ENCODE measurements at regions not wholly inside any gene's neighbourhood (a gene's known extent, or its start where the extent isn't known, plus 50 kb on each side); places are given as distances from the start of the nearest gene placed in this dataset.
"Not testable (repeated sequence)": the region's sequence is repeated elsewhere in the genome, so short reads cannot be mapped to it uniquely, and the experiment has no call there.

GRCh38 chr20:39716796-39717341, 754.7 kb downstream of the DHX35 start:
- intact Hi-C loops (cut with DNase I), result no loop called here
- DNase-seq, result no peak
- no peak overlapping the region for H3K27ac ChIP-seq (ENCODE audit: low read depth in 1 of 2, low read length in 2 of 2)
- no peaks in the 10 kb centered on the region for H3K9me3 ChIP-seq (ENCODE audit: control insufficient read depth, low read length)
- no peak overlapping the region for H3K4me3 ChIP-seq (ENCODE audit: low read length in 2 of 2)
- peaks cover 0 to 1% of the 10 kb centered on the region in 2 donors for H3K4me1 ChIP-seq (ENCODE audit: control insufficient read depth in 1 of 2, insufficient read depth in 2 of 2, low read length in 2 of 2)
- H3K27me3 ChIP-seq (ENCODE audit: control insufficient read depth in 1 of 2, insufficient read depth in 2 of 2, low read length in 1 of 2), result no peaks in the 10 kb centered on the region
- no peaks in the 10 kb centered on the region for H3K36me3 ChIP-seq (ENCODE audit: control insufficient read depth in 1 of 2, insufficient read depth in 2 of 2, low read length in 1 of 2)
- WGBS, 2 donors, result 58 to 65% methylated on average over 1 of the region's 1 CpG
- ATAC-seq (ENCODE audit: low FRiP score), result no peak

- Histone ChIP-seq H3K36me3 (ENCODE audit: control insufficient read depth in 1 of 2, insufficient read depth in 2 of 2, low read length in 1 of 2) (no peaks in the 10 kb centered on the region), H3K9me3 (ENCODE audit: control insufficient read depth, low read length) (no peaks in the 10 kb centered on the region), H3K4me1 (ENCODE audit: control insufficient read depth in 1 of 2, insufficient read depth in 2 of 2, low read length in 2 of 2) (peaks cover 0 to 1% of the 10 kb centered on the region in 2 donors), H3K4me3 (ENCODE audit: low read length in 2 of 2) (no peak overlapping the region), H3K27me3 (ENCODE audit: control insufficient read depth in 1 of 2, insufficient read depth in 2 of 2, low read length in 1 of 2) (no peaks in the 10 kb centered on the region), H3K27ac (ENCODE audit: low read depth in 1 of 2, low read length in 2 of 2) (no peak overlapping the region)
- WGBS, 2 donors, result 78 to 81% methylated on average over 4 of the region's 4 CpGs
- intact Hi-C loops (cut with DNase I), result no loop called here
- ATAC-seq (ENCODE audit: low FRiP score), result no peak
- no peak for DNase-seq
These were observed 751.1 kb downstream of the DHX35 start for GRCh38 chr20:39713076-39713840.

- DNase-seq, result no peak
- Histone ChIP-seq H3K4me3 (ENCODE audit: low read length in 2 of 2) (no peak overlapping the region), H3K27ac (ENCODE audit: low read depth in 1 of 2, low read length in 2 of 2) (no peak overlapping the region), H3K27me3 (ENCODE audit: control insufficient read depth in 1 of 2, insufficient read depth in 2 of 2, low read length in 1 of 2) (peaks cover 0 to 2% of the 10 kb centered on the region in 2 donors), H3K9me3 (ENCODE audit: control insufficient read depth, low read length) (no peaks in the 10 kb centered on the region), H3K36me3 (ENCODE audit: control insufficient read depth in 1 of 2, insufficient read depth in 2 of 2, low read length in 1 of 2) (no peaks in the 10 kb centered on the region), H3K4me1 (ENCODE audit: control insufficient read depth in 1 of 2, insufficient read depth in 2 of 2, low read length in 2 of 2) (no peaks in the 10 kb centered on the region)
- ATAC-seq (ENCODE audit: low FRiP score), result no peak
- WGBS, 2 donors, result 57 to 60% methylated on average over 3 of the region's 3 CpGs
- intact Hi-C loops (cut with DNase I), result no loop called here
These were observed 744.1 kb downstream of the DHX35 start for GRCh38 chr20:39706184-39706663.

GRCh38 chr20:39705032-39705431, 742.9 kb downstream of the DHX35 start:
- Histone ChIP-seq H3K27ac (ENCODE audit: low read depth in 1 of 2, low read length in 2 of 2) (no peak overlapping the region), H3K36me3 (ENCODE audit: control insufficient read depth in 1 of 2, insufficient read depth in 2 of 2, low read length in 1 of 2) (no peaks in the 10 kb centered on the region), H3K4me3 (ENCODE audit: low read length in 2 of 2) (no peak overlapping the region), H3K4me1 (ENCODE audit: control insufficient read depth in 1 of 2, insufficient read depth in 2 of 2, low read length in 2 of 2) (no peaks in the 10 kb centered on the region), H3K9me3 (ENCODE audit: control insufficient read depth, low read length) (no peaks in the 10 kb centered on the region), H3K27me3 (ENCODE audit: control insufficient read depth in 1 of 2, insufficient read depth in 2 of 2, low read length in 1 of 2) (peaks cover 0 to 2% of the 10 kb centered on the region in 2 donors)
- DNase-seq (no peak), ATAC-seq (ENCODE audit: low FRiP score) (no peak)
- 20 to 28% methylated on average over 3 of the region's 3 CpGs for WGBS, 2 donors
- intact Hi-C loops (cut with DNase I), result no loop called here

GRCh38 chr20:39703357-39703756, 741.2 kb downstream of the DHX35 start:
- 90 to 93% methylated on average over 3 of the region's 3 CpGs for WGBS, 2 donors
- H3K4me1 ChIP-seq (ENCODE audit: control insufficient read depth in 1 of 2, insufficient read depth in 2 of 2, low read length in 2 of 2); ATAC-seq (ENCODE audit: low FRiP score); H3K4me3 ChIP-seq (ENCODE audit: low read length in 2 of 2); intact Hi-C loops (cut with DNase I); DNase-seq; H3K36me3 ChIP-seq (ENCODE audit: control insufficient read depth in 1 of 2, insufficient read depth in 2 of 2, low read length in 1 of 2); H3K9me3 ChIP-seq (ENCODE audit: control insufficient read depth, low read length); H3K27me3 ChIP-seq (ENCODE audit: control insufficient read depth in 1 of 2, insufficient read depth in 2 of 2, low read length in 1 of 2); H3K27ac ChIP-seq (ENCODE audit: low read depth in 1 of 2, low read length in 2 of 2): not testable (repeated sequence)

GRCh38 chr20:39702701-39703349, 740.7 kb downstream of the DHX35 start:
- no peak for ATAC-seq (ENCODE audit: low FRiP score)
- 67 to 80% methylated on average over 1 of the region's 1 CpG for WGBS, 2 donors

GRCh38 chr20:39700528-39700927, 738.4 kb downstream of the DHX35 start:
- H3K27ac ChIP-seq (ENCODE audit: low read depth in 1 of 2, low read length in 2 of 2), result no peak overlapping the region
- H3K4me3 ChIP-seq (ENCODE audit: low read length in 2 of 2), result no peak overlapping the region
- H3K9me3 ChIP-seq (ENCODE audit: control insufficient read depth, low read length), result no peaks in the 10 kb centered on the region
- intact Hi-C loops (cut with DNase I), result no loop called here
- no peaks in the 10 kb centered on the region for H3K36me3 ChIP-seq (ENCODE audit: control insufficient read depth in 1 of 2, insufficient read depth in 2 of 2, low read length in 1 of 2)
- no peak for DNase-seq
- no peaks in the 10 kb centered on the region for H3K27me3 ChIP-seq (ENCODE audit: control insufficient read depth in 1 of 2, insufficient read depth in 2 of 2, low read length in 1 of 2)
- ATAC-seq (ENCODE audit: low FRiP score), result no peak
- peaks cover 0 to 2% of the 10 kb centered on the region in 2 donors for H3K4me1 ChIP-seq (ENCODE audit: control insufficient read depth in 1 of 2, insufficient read depth in 2 of 2, low read length in 2 of 2)
- WGBS, 2 donors, result 95% methylated on average over 3 of the region's 3 CpGs

More at GRCh38 chr20:39702701-39703349, 740.7 kb downstream of the DHX35 start:
- Histone ChIP-seq H3K4me1 (ENCODE audit: control insufficient read depth in 1 of 2, insufficient read depth in 2 of 2, low read length in 2 of 2) (peaks cover 0 to 2% of the 10 kb centered on the region in 2 donors), H3K4me3 (ENCODE audit: low read length in 2 of 2) (no peak overlapping the region), H3K27ac (ENCODE audit: low read depth in 1 of 2, low read length in 2 of 2) (no peak overlapping the region), H3K27me3 (ENCODE audit: control insufficient read depth in 1 of 2, insufficient read depth in 2 of 2, low read length in 1 of 2) (peaks cover 0 to 2% of the 10 kb centered on the region in 2 donors), H3K36me3 (ENCODE audit: control insufficient read depth in 1 of 2, insufficient read depth in 2 of 2, low read length in 1 of 2) (no peaks in the 10 kb centered on the region), H3K9me3 (ENCODE audit: control insufficient read depth, low read length) (no peaks in the 10 kb centered on the region)
- intact Hi-C loops (cut with DNase I), result no loop called here
- no peak for DNase-seq

- no peaks in the 10 kb centered on the region for H3K27me3 ChIP-seq (ENCODE audit: control insufficient read depth in 1 of 2, insufficient read depth in 2 of 2, low read length in 1 of 2)
- DNase-seq (no peak), ATAC-seq (ENCODE audit: low FRiP score) (no peak)
- H3K4me1 ChIP-seq (ENCODE audit: control insufficient read depth in 1 of 2, insufficient read depth in 2 of 2, low read length in 2 of 2), result peaks cover 0 to 2% of the 10 kb centered on the region in 2 donors
- no peaks in the 10 kb centered on the region for H3K36me3 ChIP-seq (ENCODE audit: control insufficient read depth in 1 of 2, insufficient read depth in 2 of 2, low read length in 1 of 2)
- intact Hi-C loops (cut with DNase I), result no loop called here
- no peak overlapping the region for H3K27ac ChIP-seq (ENCODE audit: low read depth in 1 of 2, low read length in 2 of 2)
- H3K9me3 ChIP-seq (ENCODE audit: control insufficient read depth, low read length), result no peaks in the 10 kb centered on the region
- no peak overlapping the region for H3K4me3 ChIP-seq (ENCODE audit: low read length in 2 of 2)
- 22 to 30% methylated on average over 2 of the region's 2 CpGs for WGBS, 2 donors
These were observed 737.1 kb downstream of the DHX35 start for GRCh38 chr20:39699166-39699725.
